ENCODE measurements at regions not wholly inside any gene's neighbourhood (a gene's known extent, or its start where the extent isn't known, plus 50 kb on each side); places are given as distances from the start of the nearest gene placed in this dataset.

GRCh38 chr3:104735691-104736090, 631.0 kb upstream of the ALCAM start:
- no peak for DNase-seq

- no peak for DNase-seq
Measured at GRCh38 chr3:104738271-104738670, 628.4 kb upstream of the ALCAM start.

- no peak for DNase-seq
Measured at GRCh38 chr3:104740874-104741379, 625.8 kb upstream of the ALCAM start.

GRCh38 chr3:104742044-104742443, 624.7 kb upstream of the ALCAM start:
- DNase-seq, result no peak

GRCh38 chr3:104745313-104745712, 621.4 kb upstream of the ALCAM start:
- no peak for DNase-seq

- no peak for DNase-seq
Measured at GRCh38 chr3:104746056-104746455, 620.7 kb upstream of the ALCAM start.

GRCh38 chr3:104750581-104750980, 616.1 kb upstream of the ALCAM start:
- no peak for DNase-seq

GRCh38 chr3:104755791-104756190, 610.9 kb upstream of the ALCAM start:
- no peak for DNase-seq

- no peak for DNase-seq
Measured at GRCh38 chr3:104763007-104763406, 603.7 kb upstream of the ALCAM start.

- DNase-seq, result no peak
Measured at GRCh38 chr3:104764496-104764895, 602.2 kb upstream of the ALCAM start.

- DNase-seq, result no peak
Measured at GRCh38 chr3:104768886-104769285, 597.8 kb upstream of the ALCAM start.

- no peak for DNase-seq
Measured at GRCh38 chr3:104779324-104779723, 587.4 kb upstream of the ALCAM start.

- DNase-seq, result no peak
Measured at GRCh38 chr3:104781112-104781511, 585.6 kb upstream of the ALCAM start.

GRCh38 chr3:104785947-104786346, 580.8 kb upstream of the ALCAM start:
- no peak for DNase-seq

GRCh38 chr3:104787306-104787705, 579.4 kb upstream of the ALCAM start:
- DNase-seq, result no peak

- DNase-seq, result no peak
Measured at GRCh38 chr3:104788807-104789206, 577.9 kb upstream of the ALCAM start.

GRCh38 chr3:104791331-104791730, 575.4 kb upstream of the ALCAM start:
- no peak for DNase-seq

GRCh38 chr3:104796556-104796955, 570.2 kb upstream of the ALCAM start:
- DNase-seq, result no peak

- no peak for DNase-seq
Measured at GRCh38 chr3:104805042-104805441, 561.7 kb upstream of the ALCAM start.

GRCh38 chr3:104805508-104805907, 561.2 kb upstream of the ALCAM start:
- no peak for DNase-seq

GRCh38 chr3:104810896-104811295, 555.8 kb upstream of the ALCAM start:
- DNase-seq, result no peak

GRCh38 chr3:104816008-104816407, 550.7 kb upstream of the ALCAM start:
- DNase-seq, result no peak

GRCh38 chr3:104816716-104817115, 550.0 kb upstream of the ALCAM start:
- DNase-seq, result no peak

GRCh38 chr3:104819333-104819732, 547.4 kb upstream of the ALCAM start:
- no peak for DNase-seq

GRCh38 chr3:104820959-104821358, 545.8 kb upstream of the ALCAM start:
- DNase-seq, result no peak

- DNase-seq, result no peak
Measured at GRCh38 chr3:104825116-104825515, 541.6 kb upstream of the ALCAM start.
